ENCODE measurements at regions not wholly inside any gene's neighbourhood (a gene's known extent, or its start where the extent isn't known, plus 50 kb on each side); places are given as distances from the start of the nearest gene placed in this dataset.

- no peak for TF ChIP-seq CTCF (IDR thresholded peaks at IDR 0.05; ENCODE audit: extremely low read depth in 1 of 2, insufficient read depth in 1 of 2, low read depth in 1 of 2, low read length in 2 of 2)
- TF ChIP-seq MAX (IDR thresholded peaks at IDR 0.05; ENCODE audit: insufficient read depth, insufficient read length), result no peak
- TF ChIP-seq POLR2AphosphoS5 (IDR thresholded peaks at IDR 0.05; ENCODE audit: insufficient read depth, low read depth, low read length), result no peak
- TF ChIP-seq POLR2A (IDR thresholded peaks at IDR 0.05; ENCODE audit: low read depth, low read length), result no peak
Observed at GRCh38 chr13:48175185-48175584, 57.8 kb upstream of the ITM2B start.
